ENCODE measurements at regions not wholly inside any gene's neighbourhood (a gene's known extent, or its start where the extent isn't known, plus 50 kb on each side); places are given as distances from the start of the nearest gene placed in this dataset.
"Not testable (repeated sequence)": the region's sequence is repeated elsewhere in the genome, so short reads cannot be mapped to it uniquely, and the experiment has no call there.

- Histone ChIP-seq H3K36me3 (ENCODE audit: low read length) (no peaks in the 10 kb centered on the region), H3K4me2 (ENCODE audit: low read depth, low read length, poor library complexity, severe bottlenecking) (no peak overlapping the region), H3F3A (ENCODE audit: insufficient read depth) (no peaks in the 10 kb centered on the region), H3K27ac (ENCODE audit: low read depth, low read length) (no peak overlapping the region), H3K79me2 (ENCODE audit: insufficient read depth, low read length) (no peaks in the 10 kb centered on the region), H3K4me3 (ENCODE audit: insufficient read depth, low read length, poor library complexity, severe bottlenecking) (no peak overlapping the region), H3K9ac (ENCODE audit: low read length) (no peak overlapping the region), H3K27me3 (ENCODE audit: low read length) (no peaks in the 10 kb centered on the region), H3K9me2 (replicated peaks; ENCODE audit: insufficient read depth, low read length) (no peaks in the 10 kb centered on the region), H3K9me3 (ENCODE audit: insufficient read depth, low read length) (no peaks in the 10 kb centered on the region), H2AFZ (ENCODE audit: low read depth, low read length, severe bottlenecking) (no peak overlapping the region), H4K20me1 (ENCODE audit: low read depth, low read length) (no peaks in the 10 kb centered on the region)
- no peak for TF ChIP-seq EZH2phosphoT487 (conservative IDR thresholded peaks at IDR 0.05; ENCODE audit: low read length)
- TF ChIP-seq, protein P1, sequence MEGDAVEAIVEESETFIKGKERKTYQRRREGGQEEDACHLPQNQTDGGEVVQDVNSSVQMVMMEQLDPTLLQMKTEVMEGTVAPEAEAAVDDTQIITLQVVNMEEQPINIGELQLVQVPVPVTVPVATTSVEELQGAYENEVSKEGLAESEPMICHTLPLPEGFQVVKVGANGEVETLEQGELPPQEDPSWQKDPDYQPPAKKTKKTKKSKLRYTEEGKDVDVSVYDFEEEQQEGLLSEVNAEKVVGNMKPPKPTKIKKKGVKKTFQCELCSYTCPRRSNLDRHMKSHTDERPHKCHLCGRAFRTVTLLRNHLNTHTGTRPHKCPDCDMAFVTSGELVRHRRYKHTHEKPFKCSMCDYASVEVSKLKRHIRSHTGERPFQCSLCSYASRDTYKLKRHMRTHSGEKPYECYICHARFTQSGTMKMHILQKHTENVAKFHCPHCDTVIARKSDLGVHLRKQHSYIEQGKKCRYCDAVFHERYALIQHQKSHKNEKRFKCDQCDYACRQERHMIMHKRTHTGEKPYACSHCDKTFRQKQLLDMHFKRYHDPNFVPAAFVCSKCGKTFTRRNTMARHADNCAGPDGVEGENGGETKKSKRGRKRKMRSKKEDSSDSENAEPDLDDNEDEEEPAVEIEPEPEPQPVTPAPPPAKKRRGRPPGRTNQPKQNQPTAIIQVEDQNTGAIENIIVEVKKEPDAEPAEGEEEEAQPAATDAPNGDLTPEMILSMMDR (IDR thresholded peaks at IDR 0.05; ENCODE audit: insufficient read depth, low read length, poor library complexity, severe bottlenecking) = no peak
Observed at GRCh38 chr6:6455272-6455671, 133.2 kb upstream of the LY86 start.

DNA sequence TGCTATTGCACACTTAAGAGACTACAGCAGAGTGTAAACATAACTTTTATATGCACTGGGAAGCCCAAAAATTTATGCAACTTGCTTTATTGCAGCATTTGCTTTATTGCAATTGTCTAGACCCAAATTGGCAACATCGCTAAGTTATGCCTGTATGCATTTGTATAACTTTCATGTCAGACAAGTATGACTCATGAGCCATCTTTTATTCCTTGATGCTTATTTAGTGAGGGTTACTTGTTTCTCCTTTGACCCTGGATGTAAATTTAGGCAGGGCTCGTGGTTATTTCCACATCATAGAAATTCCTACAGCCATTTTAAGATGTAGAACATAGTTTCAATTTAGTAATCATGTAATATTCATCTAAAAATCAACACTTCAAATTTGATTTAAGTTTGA lies 130.3 kb upstream of the LY86 start:
- H3K9ac ChIP-seq (ENCODE audit: low read length) = no peak overlapping the region

DNA sequence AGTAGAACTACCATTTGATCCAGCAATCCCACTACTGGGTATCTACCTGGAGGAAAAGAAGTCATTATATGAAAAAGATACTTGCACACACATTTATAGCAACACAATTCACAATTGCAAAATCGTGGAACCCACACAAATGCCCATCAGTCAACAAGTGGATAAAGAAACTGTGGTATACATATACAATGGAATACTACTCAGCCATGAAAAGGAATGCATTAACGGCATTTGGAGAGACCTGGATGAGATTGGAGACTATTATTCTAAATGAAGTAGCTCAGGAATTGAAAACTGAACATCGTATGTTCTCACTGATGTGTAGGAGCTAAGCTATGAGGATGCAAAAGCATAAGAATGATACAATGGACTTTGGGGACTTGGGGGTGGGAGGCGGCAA lies 128.6 kb upstream of the LY86 start:
- H3K9me3 ChIP-seq (ENCODE audit: insufficient read depth, low read length); H3K79me2 ChIP-seq (ENCODE audit: insufficient read depth, low read length); H3K36me3 ChIP-seq (ENCODE audit: low read length); H3F3A ChIP-seq (ENCODE audit: insufficient read depth); H3K27ac ChIP-seq (ENCODE audit: low read depth, low read length); H4K20me1 ChIP-seq (ENCODE audit: low read depth, low read length); H3K9ac ChIP-seq (ENCODE audit: low read length); H3K9me2 ChIP-seq (replicated peaks; ENCODE audit: insufficient read depth, low read length); H2AFZ ChIP-seq (ENCODE audit: low read depth, low read length, severe bottlenecking); H3K27me3 ChIP-seq (ENCODE audit: low read length); H3K4me2 ChIP-seq (ENCODE audit: low read depth, low read length, poor library complexity, severe bottlenecking); H3K4me3 ChIP-seq (ENCODE audit: insufficient read depth, low read length, poor library complexity, severe bottlenecking): not testable (repeated sequence)

More for the DNA sequence above, 130.3 kb upstream of the LY86 start:
- no peaks in the 10 kb centered on the region for H3K9me3 ChIP-seq (ENCODE audit: insufficient read depth, low read length)
- no peak for TF ChIP-seq EZH2phosphoT487 (conservative IDR thresholded peaks at IDR 0.05; ENCODE audit: low read length)
- TF ChIP-seq, protein P1 (IDR thresholded peaks at IDR 0.05; ENCODE audit: insufficient read depth, low read length, poor library complexity, severe bottlenecking) = no peak
- H3F3A ChIP-seq (ENCODE audit: insufficient read depth) = no peaks in the 10 kb centered on the region
- no peaks in the 10 kb centered on the region for H3K9me2 ChIP-seq (replicated peaks; ENCODE audit: insufficient read depth, low read length)
- no peaks in the 10 kb centered on the region for H3K27me3 ChIP-seq (ENCODE audit: low read length)
- no peaks in the 10 kb centered on the region for H3K36me3 ChIP-seq (ENCODE audit: low read length)
- H3K27ac ChIP-seq (ENCODE audit: low read depth, low read length) = no peak overlapping the region
- no peaks in the 10 kb centered on the region for H3K79me2 ChIP-seq (ENCODE audit: insufficient read depth, low read length)
- H2AFZ ChIP-seq (ENCODE audit: low read depth, low read length, severe bottlenecking) = no peak overlapping the region
- no peak overlapping the region for H3K4me3 ChIP-seq (ENCODE audit: insufficient read depth, low read length, poor library complexity, severe bottlenecking)
- no peak overlapping the region for H3K4me2 ChIP-seq (ENCODE audit: low read depth, low read length, poor library complexity, severe bottlenecking)
- no peaks in the 10 kb centered on the region for H4K20me1 ChIP-seq (ENCODE audit: low read depth, low read length)

DNA sequence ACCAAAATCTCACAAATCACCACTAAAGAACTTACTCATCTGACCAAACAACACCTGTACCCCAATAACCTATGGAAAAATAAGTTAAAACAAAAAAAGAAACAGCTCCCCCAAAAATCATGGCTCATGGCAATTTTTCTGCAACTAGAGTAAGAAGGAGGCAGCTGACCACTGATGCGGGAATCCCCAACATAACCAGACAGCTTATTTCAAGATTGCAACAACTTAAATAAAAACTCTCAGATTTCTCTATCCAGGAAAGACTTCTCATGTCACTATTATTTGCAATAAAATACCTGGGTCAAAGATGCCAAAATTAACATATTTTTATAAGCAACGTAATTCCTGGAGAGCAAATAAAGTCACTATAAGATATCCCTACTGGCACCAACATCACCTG lies 128.1 kb upstream of the LY86 start:
- Histone ChIP-seq H4K20me1 (ENCODE audit: low read depth, low read length) (no peaks in the 10 kb centered on the region), H3K4me2 (ENCODE audit: low read depth, low read length, poor library complexity, severe bottlenecking) (no peak overlapping the region), H3F3A (ENCODE audit: insufficient read depth) (no peaks in the 10 kb centered on the region), H3K4me3 (ENCODE audit: insufficient read depth, low read length, poor library complexity, severe bottlenecking) (no peak overlapping the region), H3K9me2 (replicated peaks; ENCODE audit: insufficient read depth, low read length) (no peaks in the 10 kb centered on the region), H3K9ac (ENCODE audit: low read length) (no peak overlapping the region), H3K27me3 (ENCODE audit: low read length) (no peaks in the 10 kb centered on the region), H3K9me3 (ENCODE audit: insufficient read depth, low read length) (no peaks in the 10 kb centered on the region), H3K36me3 (ENCODE audit: low read length) (no peaks in the 10 kb centered on the region), H2AFZ (ENCODE audit: low read depth, low read length, severe bottlenecking) (no peak overlapping the region), H3K27ac (ENCODE audit: low read depth, low read length) (no peak overlapping the region), H3K79me2 (ENCODE audit: insufficient read depth, low read length) (no peaks in the 10 kb centered on the region)
- TF ChIP-seq EZH2phosphoT487 (conservative IDR thresholded peaks at IDR 0.05; ENCODE audit: low read length) = no peak
- TF ChIP-seq, protein P1 (IDR thresholded peaks at IDR 0.05; ENCODE audit: insufficient read depth, low read length, poor library complexity, severe bottlenecking) = no peak
